K562 (cell line): ENCODE measurements at regions not wholly inside any gene's neighbourhood (a gene's known extent, or its start where the extent isn't known, plus 50 kb on each side); places are given as distances from the start of the nearest gene placed in this dataset.

Experiments used
- ATAC-seq: fragments of 200-7000 bp; cut with Tn5 transposase; 3 replicates; pipeline ENCODE4 v1.9.1; 2020; ENCODE audit warnings: moderate library complexity
- BruUV-seq: library from RNA; stranded (reverse); fragments of 400-500 nt; replicated peaks from 2 replicates; lab custom pipeline; 2021; lab: Mats Ljungman, UMichigan
- CTCF ChIA-PET: fragments of 300-600 bp; formaldehyde crosslinking; extraction: SDS; loops from one replicate; lab custom pipeline; 2021; ENCODE audit warnings: low intra/inter-chr PET ratio; lab: Yijun Ruan, JAX
- POLR2A ChIA-PET: fragments of 300-600, 350-650 bp; sonication (Branson Sonifier 250); formaldehyde crosslinking; extraction: SDS; loops from one replicate; lab custom pipeline; 2021; ENCODE audit warnings: antibody characterized with exemption, inconsistent platforms; lab: Yijun Ruan, JAX
- DNase-seq, 4 experiments: peaks; one replicate each; pipeline versions ENCODE4 v3.0.0 to v3.0.0-alpha.2; 2011 to 2018; ENCODE audit warnings: low spot score in 3 of 4, mixed read lengths in 3 of 4; ENCODE audit errors: extremely low read depth in 1 of 4
- FAIRE-seq: peaks from 2 replicates; lab custom pipeline; 2011; peaks lifted over from hg19 to GRCh38; lab: Jason Lieb, UNC
- H2AFZ ChIP-seq: 2 replicates; pipeline ENCODE4 v1.6.0; 2011; ENCODE audit warnings: low read depth, low read length, control low read depth, inconsistent platforms
- H3K27ac ChIP-seq: fragments of 200-600 bp; 3 replicates; pipeline ENCODE4 v1.8.0; 2011; ENCODE audit warnings: low read depth, mild to moderate bottlenecking, control low read depth, inconsistent platforms, low read length, moderate library complexity, mixed read lengths; ENCODE audit errors: extremely low read depth
- H3K27me3 ChIP-seq, 2 experiments: fragments of 300-600 bp in 1 of 2; 2 replicates in 1 of 2; 3 replicates in 1 of 2; pipeline versions ENCODE4 v1.6.0 to v1.8.0; 2011; ENCODE audit warnings: inconsistent platforms in 2 of 2, low read length in 2 of 2, mild to moderate bottlenecking in 1 of 2, mixed read lengths in 1 of 2, moderate library complexity in 1 of 2; ENCODE audit not compliant: control insufficient read depth in 2 of 2, insufficient read depth in 2 of 2
- H3K36me3 ChIP-seq: fragments of 300-600 bp; 3 replicates; pipeline ENCODE4 v1.8.0; 2011; ENCODE audit warnings: mild to moderate bottlenecking, low read length, inconsistent platforms; ENCODE audit not compliant: control insufficient read depth, insufficient read depth
- H3K4me1 ChIP-seq, 2 experiments: fragments of 200-600 bp in 1 of 2; replicated peaks in 1 of 2; 2 replicates in 1 of 2; 3 replicates in 1 of 2; pipeline versions ENCODE4 v1.5.1 to v1.8.0; 2011; ENCODE audit warnings: inconsistent platforms in 2 of 2, low read length in 2 of 2, mild to moderate bottlenecking in 1 of 2, mixed read lengths in 1 of 2, moderate library complexity in 1 of 2; ENCODE audit not compliant: control insufficient read depth in 2 of 2, insufficient read depth in 2 of 2
- H3K4me2 ChIP-seq: 2 replicates; pipeline ENCODE4 v1.6.1; 2011; ENCODE audit warnings: low read length, control low read depth, inconsistent platforms, mixed read lengths; ENCODE audit not compliant: insufficient read depth
- H3K4me3 ChIP-seq: fragments of 200-600 bp; sonication (generic), shearing (Covaris generic); 2 replicates; pipeline ENCODE4 v1.5.1; 2016; ENCODE audit warnings: control low read depth, inconsistent platforms
- H3K79me2 ChIP-seq: fragments of 200-600 bp; 3 replicates; pipeline ENCODE4 v1.8.0; 2011; ENCODE audit warnings: low read length, inconsistent platforms; ENCODE audit not compliant: control insufficient read depth, insufficient read depth
- H3K9ac ChIP-seq, 2 experiments: 2 replicates each; pipeline versions ENCODE4 v1.6.0 to v1.6.1; 2011; ENCODE audit warnings: low read depth in 2 of 2, low read length in 2 of 2, control low read depth in 1 of 2, inconsistent platforms in 1 of 2, mild to moderate bottlenecking in 1 of 2, mixed read lengths in 1 of 2; ENCODE audit not compliant: insufficient read depth in 1 of 2
- H3K9me1 ChIP-seq: one replicate; pipeline ENCODE4 v1.6.0; 2011; ENCODE audit warnings: inconsistent platforms, mild to moderate bottlenecking, low read length, moderate library complexity; ENCODE audit not compliant: control insufficient read depth, insufficient read depth
- H3K9me3 ChIP-seq: replicated peaks from 2 replicates; pipeline ENCODE4 v1.5.1; 2011; ENCODE audit warnings: low read depth, low read length, inconsistent platforms; ENCODE audit not compliant: control insufficient read depth, insufficient read depth
- H4K20me1 ChIP-seq: replicated peaks from 2 replicates; pipeline ENCODE4 v1.6.1; 2011; ENCODE audit warnings: low read length, inconsistent platforms, mixed read lengths; ENCODE audit not compliant: control insufficient read depth, insufficient read depth
- ARID2 ChIP-seq: fragments of 450-650 bp; IDR thresholded peaks from 2 replicates; pipeline ENCODE4 v1.6.1; 2017; ENCODE audit warnings: antibody characterized with exemption, mild to moderate bottlenecking
- ASH1L ChIP-seq: fragments of 450-650 bp; IDR thresholded peaks from 2 replicates; pipeline ENCODE4 v1.6.1; 2018; ENCODE audit warnings: borderline replicate concordance, mild to moderate bottlenecking, low read depth; ENCODE audit not compliant: partially characterized antibody
- C11orf30 ChIP-seq: fragments of 450-650 bp; IDR thresholded peaks from 2 replicates; pipeline ENCODE4 v1.6.1; 2016; ENCODE audit warnings: low read depth, mild to moderate bottlenecking
- FOXJ2 ChIP-seq: fragments of 200-800 bp; sonication (Bioruptor generic); IDR thresholded peaks from 2 replicates; pipeline ENCODE4 v1.6.1; 2016; ENCODE audit warnings: missing genetic modification characterization, missing compliant biosample characterization
- HIVEP1 ChIP-seq: fragments of 250-450 bp; sonication (Bioruptor Pico); IDR thresholded peaks from 2 replicates; pipeline ENCODE4 v1.4.0; 2020; ENCODE audit warnings: mild to moderate bottlenecking
- MAZ ChIP-seq, 2 experiments: fragments of 450-650 bp in 1 of 2; sonication (generic) in 1 of 2; formaldehyde crosslinking; IDR thresholded peaks in 1 of 2; conservative IDR thresholded peaks in 1 of 2; 2 replicates each; pipeline versions ENCODE4 v1.4.0 to v1.5.0; 2020; ENCODE audit warnings: mild to moderate bottlenecking in 1 of 2, missing genetic modification reagents in 1 of 2
- MTA3 ChIP-seq: fragments of 450-650 bp; formaldehyde crosslinking; IDR thresholded peaks from 2 replicates; pipeline ENCODE4 v1.6.1; 2017; ENCODE audit warnings: mild to moderate bottlenecking, borderline replicate concordance
- NFIX ChIP-seq: fragments of 250-450 bp; sonication (Bioruptor Pico); IDR thresholded peaks from 2 replicates; pipeline ENCODE4 v1.4.0; 2020; ENCODE audit warnings: low read depth, mild to moderate bottlenecking, moderate library complexity
- NFXL1 ChIP-seq: fragments of 450-650 bp; formaldehyde crosslinking; IDR thresholded peaks from 2 replicates; pipeline ENCODE4 v1.4.0; 2021; ENCODE audit warnings: mild to moderate bottlenecking
- RBM34 ChIP-seq: fragments of 200-400 bp; formaldehyde crosslinking; IDR thresholded peaks from 2 replicates; pipeline ENCODE4 v1.6.1; 2018; ENCODE audit warnings: low read length, borderline replicate concordance; ENCODE audit not compliant: insufficient read depth
- RFX5 ChIP-seq: IDR thresholded peaks from 2 replicates; pipeline ENCODE4 v1.6.1; 2011; ENCODE audit warnings: low read depth, mild to moderate bottlenecking, improper control_type of control experiment, low read length
- RUNX1 ChIP-seq: sonication (generic); IDR thresholded peaks from 2 replicates; pipeline ENCODE4 v1.6.1; 2016; ENCODE audit warnings: antibody characterized with exemption, low read depth
- SETDB1 ChIP-seq: IDR thresholded peaks from one replicate; pipeline ENCODE4 v1.6.1; 2012; ENCODE audit warnings: low read length, control low read depth, inconsistent platforms
- SNIP1 ChIP-seq: fragments of 450-650 bp; IDR thresholded peaks from 2 replicates; pipeline ENCODE4 v1.7.1; 2017; ENCODE audit warnings: low read depth, mild to moderate bottlenecking
- ZNF133 ChIP-seq: fragments of 250-450 bp; sonication (Bioruptor Pico); IDR thresholded peaks from 2 replicates; pipeline ENCODE4 v1.4.0; 2020; ENCODE audit warnings: mild to moderate bottlenecking
- WGBS: fragments of 100-300 bp; shearing (Covaris generic); methylation state at CpG from one replicate; pipeline ENCODE4 v1.1.6; 2016; ENCODE audit warnings: low coverage, mixed read lengths; ENCODE audit not compliant: insufficient coverage; ENCODE audit errors: missing lambda C conversion rate; 5-methylcytosine and 5-hydroxymethylcytosine counted together
- in situ Hi-C: fragments of 300-500 bp; cut with MboI; formaldehyde crosslinking; loops from 4 replicates; pipeline ENCODE4 v1.15.0; 2018; ENCODE audit warnings: inconsistent platforms, mixed read lengths
- intact Hi-C: fragments of 100-400 bp; cut with micrococcal nuclease; formaldehyde crosslinking; loops from 2 replicates; pipeline ENCODE4 v1.14.2; 2022
- TF ChIP-seq, protein P1 (sequence below): sonication (generic); formaldehyde crosslinking; IDR thresholded peaks from 2 replicates; pipeline ENCODE4 v1.8.0; 2022; ENCODE audit warnings: mild to moderate bottlenecking, low read depth, missing genetic modification reagents
- TF ChIP-seq, protein P2 (sequence below): fragments of 250-450 bp; sonication (Bioruptor Pico); IDR thresholded peaks from 2 replicates; pipeline ENCODE4 v1.4.0; 2020; ENCODE audit warnings: mild to moderate bottlenecking, moderate library complexity
- TF ChIP-seq, protein P3 (sequence below): sonication (generic); formaldehyde crosslinking; IDR thresholded peaks from 2 replicates; pipeline ENCODE4 v1.9.0; 2022; ENCODE audit warnings: mild to moderate bottlenecking, missing genetic modification reagents
- TF ChIP-seq, protein P4 (sequence below): fragments of 450-650 bp; formaldehyde crosslinking; conservative IDR thresholded peaks from 2 replicates; pipeline ENCODE4 v1.4.0; 2022; ENCODE audit warnings: mild to moderate bottlenecking, missing genetic modification characterization

DNA sequence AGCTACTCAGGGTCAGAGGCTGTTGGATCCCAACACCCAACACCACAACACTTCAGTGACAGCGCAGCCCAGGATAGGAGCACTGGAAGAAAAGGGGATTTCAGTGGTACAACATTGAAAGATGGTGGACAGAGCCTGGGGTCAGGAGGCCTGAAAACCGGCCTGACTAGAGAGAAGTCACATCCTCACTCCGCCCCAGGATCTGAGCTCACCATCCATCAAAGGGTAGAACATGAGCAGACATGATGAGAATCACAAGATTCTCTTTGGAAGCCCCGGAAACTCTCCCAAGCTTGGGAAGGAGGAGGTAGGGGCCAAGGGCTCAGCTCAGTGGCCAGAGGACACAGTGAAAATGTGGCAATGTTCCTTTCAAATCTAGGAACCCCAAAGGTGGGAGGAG lies 271.3 kb downstream of the NPHP4 start (continued):
- TF ChIP-seq RUNX1, result no peak
- TF ChIP-seq RBM34, result no peak
- TF ChIP-seq SNIP1, result no peak
- TF ChIP-seq, protein P1, sequence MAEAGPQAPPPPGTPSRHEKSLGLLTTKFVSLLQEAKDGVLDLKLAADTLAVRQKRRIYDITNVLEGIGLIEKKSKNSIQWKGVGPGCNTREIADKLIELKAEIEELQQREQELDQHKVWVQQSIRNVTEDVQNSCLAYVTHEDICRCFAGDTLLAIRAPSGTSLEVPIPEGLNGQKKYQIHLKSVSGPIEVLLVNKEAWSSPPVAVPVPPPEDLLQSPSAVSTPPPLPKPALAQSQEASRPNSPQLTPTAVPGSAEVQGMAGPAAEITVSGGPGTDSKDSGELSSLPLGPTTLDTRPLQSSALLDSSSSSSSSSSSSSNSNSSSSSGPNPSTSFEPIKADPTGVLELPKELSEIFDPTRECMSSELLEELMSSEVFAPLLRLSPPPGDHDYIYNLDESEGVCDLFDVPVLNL (CRISPR knock-in tag), result no peak

DNA sequence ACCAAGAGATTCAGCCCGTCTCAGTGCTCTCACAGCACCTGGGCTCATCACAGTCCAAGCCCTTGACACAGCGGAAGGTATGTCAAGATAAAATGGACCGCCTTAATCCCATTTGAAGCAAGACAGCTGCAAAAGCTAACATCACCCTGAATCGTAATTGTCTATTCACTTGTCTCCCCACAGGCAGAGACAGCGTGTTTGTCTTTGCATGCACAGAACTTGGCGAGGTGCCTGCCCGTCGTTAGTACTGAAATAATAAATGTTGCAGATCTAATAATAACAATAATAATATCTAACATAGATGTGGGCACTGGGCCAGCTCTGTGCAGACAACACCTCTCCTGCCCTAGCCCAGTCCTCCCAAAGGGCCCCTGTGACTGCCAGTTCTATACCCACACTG lies 271.7 kb downstream of the NPHP4 start:
- Histone ChIP-seq H3K9ac (no peak overlapping the region), H3K9me3 (no peaks in the 10 kb centered on the region), H3K4me2 (no peak overlapping the region), H3K9me1 (no peaks in the 10 kb centered on the region), H2AFZ (no peak overlapping the region), H3K36me3 (no peaks in the 10 kb centered on the region), H4K20me1 (0 out of 2 replicates have a peak, but pooled peaks cover 3% of the 10 kb centered on the region), H3K4me1 (no peaks in the 10 kb centered on the region), H3K27ac (no peak overlapping the region), H3K4me3 (no peak overlapping the region), H3K79me2 (no peaks in the 10 kb centered on the region), H3K27me3 (peaks cover 21 to 48% of the 10 kb centered on the region in 2 experiments; a peak in 4 of 5 replicates)
- ChIA-PET POLR2A (no interaction called here), CTCF (no interaction called here)
- intact Hi-C loops (no loop called here), in situ Hi-C loops (no loop called here)
- ATAC-seq (no peak), FAIRE-seq (no peak), DNase-seq (no peak)
- no TSS peak for BruUV-seq
- 2% methylated on average over 8 of the region's 8 CpGs for WGBS
- TF ChIP-seq MAZ (CRISPR knock-in tag; conservative IDR thresholded peaks at IDR 0.05 in 1 of 2, IDR thresholded peaks at IDR 0.05 in 1 of 2) (no peak), HIVEP1 (CRISPR knock-in tag) (no peak), MTA3 (no peak), ARID2 (no peak), ASH1L (no peak), RFX5 (no peak), SETDB1 (no peak), ZNF133 (CRISPR knock-in tag) (no peak), FOXJ2 (tag) (no peak), C11orf30 (no peak), NFXL1 (CRISPR knock-in tag) (no peak), NFIX (CRISPR knock-in tag) (no peak)
- TF ChIP-seq, protein P2, sequence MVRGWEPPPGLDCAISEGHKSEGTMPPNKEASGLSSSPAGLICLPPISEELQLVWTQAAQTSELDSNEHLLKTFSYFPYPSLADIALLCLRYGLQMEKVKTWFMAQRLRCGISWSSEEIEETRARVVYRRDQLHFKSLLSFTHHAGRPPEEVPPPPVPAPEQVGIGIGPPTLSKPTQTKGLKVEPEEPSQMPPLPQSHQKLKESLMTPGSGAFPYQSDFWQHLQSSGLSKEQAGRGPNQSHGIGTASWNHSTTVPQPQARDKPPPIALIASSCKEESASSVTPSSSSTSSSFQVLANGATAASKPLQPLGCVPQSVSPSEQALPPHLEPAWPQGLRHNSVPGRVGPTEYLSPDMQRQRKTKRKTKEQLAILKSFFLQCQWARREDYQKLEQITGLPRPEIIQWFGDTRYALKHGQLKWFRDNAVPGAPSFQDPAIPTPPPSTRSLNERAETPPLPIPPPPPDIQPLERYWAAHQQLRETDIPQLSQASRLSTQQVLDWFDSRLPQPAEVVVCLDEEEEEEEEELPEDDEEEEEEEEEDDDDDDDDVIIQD (CRISPR knock-in tag), result no peak
- TF ChIP-seq, protein P3, sequence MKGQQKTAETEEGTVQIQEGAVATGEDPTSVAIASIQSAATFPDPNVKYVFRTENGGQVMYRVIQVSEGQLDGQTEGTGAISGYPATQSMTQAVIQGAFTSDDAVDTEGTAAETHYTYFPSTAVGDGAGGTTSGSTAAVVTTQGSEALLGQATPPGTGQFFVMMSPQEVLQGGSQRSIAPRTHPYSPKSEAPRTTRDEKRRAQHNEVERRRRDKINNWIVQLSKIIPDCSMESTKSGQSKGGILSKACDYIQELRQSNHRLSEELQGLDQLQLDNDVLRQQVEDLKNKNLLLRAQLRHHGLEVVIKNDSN (CRISPR knock-in tag), result no peak
- TF ChIP-seq, protein P4, sequence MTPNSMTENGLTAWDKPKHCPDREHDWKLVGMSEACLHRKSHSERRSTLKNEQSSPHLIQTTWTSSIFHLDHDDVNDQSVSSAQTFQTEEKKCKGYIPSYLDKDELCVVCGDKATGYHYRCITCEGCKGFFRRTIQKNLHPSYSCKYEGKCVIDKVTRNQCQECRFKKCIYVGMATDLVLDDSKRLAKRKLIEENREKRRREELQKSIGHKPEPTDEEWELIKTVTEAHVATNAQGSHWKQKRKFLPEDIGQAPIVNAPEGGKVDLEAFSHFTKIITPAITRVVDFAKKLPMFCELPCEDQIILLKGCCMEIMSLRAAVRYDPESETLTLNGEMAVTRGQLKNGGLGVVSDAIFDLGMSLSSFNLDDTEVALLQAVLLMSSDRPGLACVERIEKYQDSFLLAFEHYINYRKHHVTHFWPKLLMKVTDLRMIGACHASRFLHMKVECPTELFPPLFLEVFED (CRISPR knock-in tag), result no peak
